Tibial nerve (tissue), 4 donors: ENCODE measurements at regions not wholly inside any gene's neighbourhood (a gene's known extent, or its start where the extent isn't known, plus 50 kb on each side); places are given as distances from the start of the nearest gene placed in this dataset.

Experiments
- EP300 ChIP-seq, 2 donors: sonication (generic); formaldehyde crosslinking; IDR thresholded peaks; one replicate each; pipeline ENCODE4 v1.6.1; 2017; ENCODE audit warnings: antibody characterized with exemption in 2 of 2, mild to moderate bottlenecking in 1 of 2
- POLR2A ChIP-seq, 2 donors: fragments of 450-650 bp; IDR thresholded peaks; one replicate each; pipeline ENCODE4 v1.6.1; 2017; ENCODE audit warnings: antibody characterized with exemption in 2 of 2, mild to moderate bottlenecking in 2 of 2, moderate library complexity in 2 of 2
- TF ChIP-seq, protein P1 (sequence below), 5 experiments: fragments of 200-600 bp in 3 of 5; fragments of 450-650 bp in 2 of 5; sonication (generic) in 3 of 5; IDR thresholded peaks; one replicate each; pipeline ENCODE4 v1.5.1; 2016 to 2019; ENCODE audit warnings: antibody characterized with exemption in 5 of 5, mild to moderate bottlenecking in 3 of 5, moderate library complexity in 2 of 5

GRCh38 chr6:129776542-129777330, 66.8 kb upstream of the ARHGAP18 start:
- TF ChIP-seq, protein P1, sequence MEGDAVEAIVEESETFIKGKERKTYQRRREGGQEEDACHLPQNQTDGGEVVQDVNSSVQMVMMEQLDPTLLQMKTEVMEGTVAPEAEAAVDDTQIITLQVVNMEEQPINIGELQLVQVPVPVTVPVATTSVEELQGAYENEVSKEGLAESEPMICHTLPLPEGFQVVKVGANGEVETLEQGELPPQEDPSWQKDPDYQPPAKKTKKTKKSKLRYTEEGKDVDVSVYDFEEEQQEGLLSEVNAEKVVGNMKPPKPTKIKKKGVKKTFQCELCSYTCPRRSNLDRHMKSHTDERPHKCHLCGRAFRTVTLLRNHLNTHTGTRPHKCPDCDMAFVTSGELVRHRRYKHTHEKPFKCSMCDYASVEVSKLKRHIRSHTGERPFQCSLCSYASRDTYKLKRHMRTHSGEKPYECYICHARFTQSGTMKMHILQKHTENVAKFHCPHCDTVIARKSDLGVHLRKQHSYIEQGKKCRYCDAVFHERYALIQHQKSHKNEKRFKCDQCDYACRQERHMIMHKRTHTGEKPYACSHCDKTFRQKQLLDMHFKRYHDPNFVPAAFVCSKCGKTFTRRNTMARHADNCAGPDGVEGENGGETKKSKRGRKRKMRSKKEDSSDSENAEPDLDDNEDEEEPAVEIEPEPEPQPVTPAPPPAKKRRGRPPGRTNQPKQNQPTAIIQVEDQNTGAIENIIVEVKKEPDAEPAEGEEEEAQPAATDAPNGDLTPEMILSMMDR (IDR thresholded peaks at IDR 0.05): no peak
- TF ChIP-seq POLR2A (IDR thresholded peaks at IDR 0.05): no peak
- no peak for TF ChIP-seq EP300 (IDR thresholded peaks at IDR 0.05)
